HCT116 (cell line): ENCODE measurements at regions not wholly inside any gene's neighbourhood (a gene's known extent, or its start where the extent isn't known, plus 50 kb on each side); places are given as distances from the start of the nearest gene placed in this dataset.

Experiments used
- ATAC-seq: fragments of 200-7000 bp; cut with Tn5 transposase; 2 replicates; pipeline ENCODE4 v1.9.1; 2020; ENCODE audit warnings: mild to moderate bottlenecking, moderate library complexity
- BruUV-seq: library from RNA; stranded (reverse); fragments of 400-500 nt; replicated peaks from 2 replicates; lab custom pipeline; 2021; lab: Mats Ljungman, UMichigan
- CTCF ChIA-PET: fragments of 300-600 bp; sonication (Branson Sonifier 250); formaldehyde crosslinking; loops from one replicate; lab custom pipeline; 2021; ENCODE audit warnings: antibody characterized with exemption; lab: Charles Lee
- POLR2A ChIA-PET: fragments of 300-600, 350-600 bp; sonication (Branson Sonifier 250); formaldehyde crosslinking; loops from one replicate; lab custom pipeline; 2021; ENCODE audit warnings: antibody characterized with exemption; lab: Charles Lee
- RAD21 ChIA-PET, 2 experiments: fragments of 300-600 bp; sonication (Branson Sonifier 250); formaldehyde crosslinking; loops; one replicate each; lab custom pipeline; 2023; ENCODE audit warnings: low total read pairs in 2 of 2; ENCODE audit not compliant: uncharacterized antibody in 2 of 2, unreplicated experiment in 2 of 2, low non-redundant PET in 1 of 2; lab: Charles Lee
- DNase-seq: peaks from one replicate; pipeline ENCODE4 v3.0.0-alpha.2; 2010; ENCODE audit warnings: low read depth, low spot score
- H2AFZ ChIP-seq: fragments of 200-600 bp; shearing (Covaris generic), sonication (generic); 2 replicates; pipeline ENCODE4 v1.6.1; 2017; ENCODE audit warnings: low read depth, mixed run types, mixed read lengths, antibody characterized with exemption, low read length; ENCODE audit not compliant: poor library complexity, severe bottlenecking
- H3K27ac ChIP-seq: 2 replicates; pipeline ENCODE4 v1.5.1; 2012; ENCODE audit warnings: low read depth, low read length
- H3K27me3 ChIP-seq: fragments of 200-600 bp; sonication (generic); 2 replicates; pipeline ENCODE4 v1.6.1; 2016; ENCODE audit warnings: mixed run types, low read length, mixed read lengths; ENCODE audit not compliant: insufficient read depth
- H3K36me3 ChIP-seq, 2 experiments: fragments of 200-500 bp in 1 of 2; fragments of 200-600 bp in 1 of 2; sonication (Bioruptor generic) in 1 of 2; sonication (generic) in 1 of 2; 2 replicates each; pipeline versions ENCODE4 v1.5.1 to v1.6.1; 2014 to 2016; ENCODE audit warnings: low read length in 2 of 2, inconsistent platforms in 1 of 2, mixed read lengths in 1 of 2, mixed run types in 1 of 2; ENCODE audit not compliant: insufficient read depth in 2 of 2, control insufficient read depth in 1 of 2
- H3K4me1 ChIP-seq, 2 experiments: fragments of 200-600 bp in 1 of 2; sonication (generic) in 1 of 2; 2 replicates each; pipeline versions ENCODE4 v1.5.1 to v1.6.1; 2012 to 2017; ENCODE audit warnings: low read length in 2 of 2, inconsistent platforms in 1 of 2, mild to moderate bottlenecking in 1 of 2, mixed read lengths in 1 of 2, mixed run types in 1 of 2, moderate library complexity in 1 of 2; ENCODE audit not compliant: insufficient read depth in 2 of 2, control insufficient read depth in 1 of 2
- H3K4me2 ChIP-seq: fragments of 200-600 bp; sonication (generic); 2 replicates; pipeline ENCODE4 v1.6.1; 2017; ENCODE audit warnings: mixed run types, low read length, mixed read lengths
- H3K4me3 ChIP-seq, 2 experiments: fragments of 200-600 bp in 1 of 2; sonication (generic) in 1 of 2; replicated peaks in 1 of 2; 2 replicates each; pipeline ENCODE4 v1.5.1; 2011 to 2016; ENCODE audit warnings: low read length in 2 of 2, control low read depth in 1 of 2, low read depth in 1 of 2, mild to moderate bottlenecking in 1 of 2, mixed read lengths in 1 of 2, mixed run types in 1 of 2
- H3K79me2 ChIP-seq: fragments of 200-600 bp; sonication (generic); 2 replicates; pipeline ENCODE4 v1.6.1; 2017; ENCODE audit warnings: mild to moderate bottlenecking, mixed run types, low read length, moderate library complexity, mixed read lengths; ENCODE audit not compliant: insufficient read depth
- H3K9ac ChIP-seq: fragments of 200-600 bp; sonication (generic); 2 replicates; pipeline ENCODE4 v1.6.1; 2016; ENCODE audit warnings: low read length, mixed read lengths
- H3K9me2 ChIP-seq: fragments of 200-600 bp; sonication (generic), shearing (Covaris generic); 2 replicates; pipeline ENCODE4 v1.6.1; 2017; ENCODE audit warnings: mixed run types, mild to moderate bottlenecking, moderate library complexity; ENCODE audit not compliant: insufficient read depth
- H3K9me3 ChIP-seq, 2 experiments: fragments of 200-500 bp in 1 of 2; fragments of 200-600 bp in 1 of 2; sonication (Bioruptor generic) in 1 of 2; sonication (generic) in 1 of 2; 2 replicates each; pipeline ENCODE4 v1.6.1; 2014 to 2017; ENCODE audit warnings: low read length in 2 of 2, mixed read lengths in 2 of 2, inconsistent platforms in 1 of 2, low read depth in 1 of 2, mild to moderate bottlenecking in 1 of 2, mixed run types in 1 of 2, moderate library complexity in 1 of 2; ENCODE audit not compliant: control insufficient read depth in 1 of 2, insufficient read depth in 1 of 2
- H4K20me1 ChIP-seq: fragments of 200-600 bp; sonication (generic), shearing (Covaris generic); 2 replicates; pipeline ENCODE4 v1.6.1; 2017; ENCODE audit warnings: mixed run types, mild to moderate bottlenecking, moderate library complexity; ENCODE audit not compliant: insufficient read depth
- ATF3 ChIP-seq: IDR thresholded peaks from 2 replicates; pipeline ENCODE4 v1.6.1; 2012
- CBX3 ChIP-seq: IDR thresholded peaks from 2 replicates; pipeline ENCODE4 v1.6.1; 2012; ENCODE audit warnings: low read depth
- CEBPB ChIP-seq: IDR thresholded peaks from 2 replicates; pipeline ENCODE4 v1.6.1; 2012; ENCODE audit warnings: low read depth
- EGR1 ChIP-seq: IDR thresholded peaks from 2 replicates; pipeline ENCODE4 v1.6.1; 2012; ENCODE audit warnings: low read depth
- ELF1 ChIP-seq: IDR thresholded peaks from 2 replicates; pipeline ENCODE4 v1.6.1; 2012; ENCODE audit warnings: low read depth, borderline replicate concordance
- EZH2 ChIP-seq: fragments of 200-600 bp; sonication (generic); IDR thresholded peaks from 2 replicates; pipeline ENCODE4 v1.6.1; 2017; ENCODE audit warnings: antibody characterized with exemption, mixed run types
- EZH2phosphoT487 ChIP-seq: fragments of 200-600 bp; IDR thresholded peaks from 2 replicates; pipeline ENCODE4 v1.6.1; 2018; ENCODE audit warnings: antibody characterized with exemption, borderline replicate concordance
- FOSL1 ChIP-seq: IDR thresholded peaks from 2 replicates; pipeline ENCODE4 v1.6.1; 2012; ENCODE audit warnings: low read depth
- JUND ChIP-seq: IDR thresholded peaks from 2 replicates; pipeline ENCODE4 v1.6.1; 2012
- MAX ChIP-seq: IDR thresholded peaks from 2 replicates; pipeline ENCODE4 v1.6.1; 2012
- POLR2A ChIP-seq: IDR thresholded peaks from 2 replicates; pipeline ENCODE4 v1.7.0; 2011; ENCODE audit warnings: borderline replicate concordance; ENCODE audit not compliant: insufficient read depth, insufficient read length; ENCODE audit errors: extremely low read depth
- POLR2AphosphoS5 ChIP-seq: IDR thresholded peaks from 2 replicates; pipeline ENCODE4 v1.6.1; 2011; ENCODE audit warnings: mild to moderate bottlenecking, low read depth, low read length, moderate library complexity
- REST ChIP-seq: IDR thresholded peaks from 2 replicates; pipeline ENCODE4 v1.6.1; 2012; ENCODE audit warnings: low read depth
- SP1 ChIP-seq: IDR thresholded peaks from 2 replicates; pipeline ENCODE4 v1.6.1; 2012; ENCODE audit warnings: low read depth
- SRF ChIP-seq: IDR thresholded peaks from 2 replicates; pipeline ENCODE4 v1.6.1; 2012; ENCODE audit warnings: low read depth
- TCF7L2 ChIP-seq: IDR thresholded peaks from 2 replicates; pipeline ENCODE4 v1.7.0; 2011; ENCODE audit warnings: borderline replicate concordance, inconsistent platforms; ENCODE audit not compliant: insufficient read depth, insufficient read length; ENCODE audit errors: extremely low read depth
- ZBTB33 ChIP-seq: IDR thresholded peaks from 2 replicates; pipeline ENCODE4 v1.6.1; 2011; ENCODE audit warnings: mild to moderate bottlenecking, low read length, moderate library complexity; ENCODE audit not compliant: insufficient replicate concordance; ENCODE audit errors: extremely low read depth
- ZNF274 ChIP-seq: fragments of 200-500 bp; sonication (Bioruptor generic); IDR thresholded peaks from 2 replicates; pipeline ENCODE4 v1.6.1; 2014; ENCODE audit warnings: mild to moderate bottlenecking, low read depth, low read length, inconsistent platforms
- intact Hi-C: fragments of 100-400 bp; cut with micrococcal nuclease; formaldehyde crosslinking; loops from 2 replicates; pipeline ENCODE4 v1.10.0; 2022

- H3K4me2 ChIP-seq, result no peak overlapping the region
- no peaks in the 10 kb centered on the region for H3K9me2 ChIP-seq
- ChIA-PET RAD21 (no interaction called here), POLR2A (no interaction called here), CTCF (no interaction called here)
- no TSS peak for BruUV-seq
- intact Hi-C loops, result no loop called here
- no peaks in the 10 kb centered on the region for H3K36me3 ChIP-seq
- H3K4me1 ChIP-seq, result no peaks in the 10 kb centered on the region
- no peak overlapping the region for H3K9ac ChIP-seq
- no peaks in the 10 kb centered on the region for H4K20me1 ChIP-seq
- no peak overlapping the region for H3K27ac ChIP-seq
- no peaks in the 10 kb centered on the region for H3K27me3 ChIP-seq
- no peaks in the 10 kb centered on the region for H3K79me2 ChIP-seq
- peaks cover 5 to 8% of the 10 kb centered on the region in 2 experiments; a peak in 2 of 4 replicates for H3K9me3 ChIP-seq
- no peak for TF ChIP-seq SP1
- no peak for TF ChIP-seq ELF1
- no peak for TF ChIP-seq REST
- no peak for TF ChIP-seq EGR1
- TF ChIP-seq POLR2AphosphoS5, result no peak
- no peak for TF ChIP-seq ATF3
- no peak for TF ChIP-seq MAX
- TF ChIP-seq TCF7L2, result no peak
- no peak for TF ChIP-seq JUND
- TF ChIP-seq CEBPB, result no peak
- no peak for TF ChIP-seq ZBTB33
- no peak for TF ChIP-seq FOSL1
- TF ChIP-seq ZNF274, result no peak
- no peak for TF ChIP-seq EZH2phosphoT487
- no peak for TF ChIP-seq SRF
- no peak for TF ChIP-seq CBX3
- TF ChIP-seq EZH2, result no peak
- TF ChIP-seq POLR2A, result no peak
- H2AFZ ChIP-seq, result no peak overlapping the region
- H3K4me3 ChIP-seq, result no peak overlapping the region
- ATAC-seq, result no peak
- DNase-seq, result no peak
These were observed 75.4 kb upstream of the POM121L12 start for GRCh38 chr7:52959878-52960660.
